MM.1S (cell line): ENCODE measurements at regions not wholly inside any gene's neighbourhood (a gene's known extent, or its start where the extent isn't known, plus 50 kb on each side); places are given as distances from the start of the nearest gene placed in this dataset.

ENCODE experiments used
- DNase-seq: peaks from one replicate; pipeline ENCODE4 v3.0.0-alpha.2; 2015
- H2AFZ ChIP-seq: fragments of 300-600 bp; sonication (generic); 2 replicates; pipeline ENCODE4 v1.6.0; 2016; ENCODE audit warnings: antibody characterized with exemption, low read length
- H3F3A ChIP-seq: fragments of 300-600 bp; sonication (generic); 2 replicates; pipeline ENCODE4 v1.6.1; 2016; ENCODE audit warnings: mild to moderate bottlenecking, antibody characterized with exemption, low read length, moderate library complexity, mixed read lengths; ENCODE audit not compliant: insufficient read depth
- H3K27ac ChIP-seq: fragments of 300-600 bp; sonication (generic); 2 replicates; pipeline ENCODE4 v1.5.1; 2016; ENCODE audit warnings: mild to moderate bottlenecking, low read length
- H3K27me3 ChIP-seq: fragments of 300-600 bp; sonication (generic); replicated peaks from 2 replicates; pipeline ENCODE4 v1.6.0; 2016; ENCODE audit warnings: low read length; ENCODE audit not compliant: insufficient read depth
- H3K36me3 ChIP-seq: fragments of 300-600 bp; sonication (generic); replicated peaks from 2 replicates; pipeline ENCODE4 v1.6.1; 2016; ENCODE audit warnings: mild to moderate bottlenecking, low read length, mixed read lengths; ENCODE audit not compliant: insufficient read depth
- H3K4me1 ChIP-seq: fragments of 300-600 bp; sonication (generic); 2 replicates; pipeline ENCODE4 v1.6.1; 2016; ENCODE audit warnings: low read length, mixed read lengths
- H3K4me2 ChIP-seq: fragments of 300-600 bp; sonication (generic); 2 replicates; pipeline ENCODE4 v1.6.0; 2016; ENCODE audit warnings: low read depth, low read length
- H3K4me3 ChIP-seq: fragments of 300-600 bp; sonication (generic); 2 replicates; pipeline ENCODE4 v1.5.1; 2016; ENCODE audit warnings: low read length, mixed read lengths
- H3K79me2 ChIP-seq: fragments of 300-600 bp; sonication (generic); 2 replicates; pipeline ENCODE4 v1.6.1; 2016; ENCODE audit warnings: mixed run types, low read length, mixed read lengths
- H3K9ac ChIP-seq: fragments of 300-600 bp; sonication (generic); 2 replicates; pipeline ENCODE4 v1.6.1; 2016; ENCODE audit warnings: low read length, mixed read lengths
- H3K9me2 ChIP-seq: fragments of 300-600 bp; sonication (generic); replicated peaks from 2 replicates; pipeline ENCODE4 v1.6.1; 2016; ENCODE audit warnings: mild to moderate bottlenecking, low read length, mixed read lengths; ENCODE audit not compliant: insufficient read depth
- H3K9me3 ChIP-seq: fragments of 300-600 bp; sonication (generic); replicated peaks from 2 replicates; pipeline ENCODE4 v1.6.1; 2016; ENCODE audit warnings: mild to moderate bottlenecking, low read length, mixed read lengths; ENCODE audit not compliant: insufficient read depth
- H4K20me1 ChIP-seq: fragments of 300-600 bp; sonication (generic); 2 replicates; pipeline ENCODE4 v1.6.1; 2016; ENCODE audit warnings: mild to moderate bottlenecking, low read length, moderate library complexity, mixed read lengths; ENCODE audit not compliant: insufficient read depth
- CTCF ChIP-seq: fragments of 300-600 bp; sonication (generic); IDR thresholded peaks from 2 replicates; pipeline ENCODE4 v1.5.1; 2016; ENCODE audit warnings: antibody characterized with exemption, low read length, mixed read lengths
- EZH2 ChIP-seq: fragments of 300-600 bp; sonication (generic); optimal IDR thresholded peaks from 2 replicates; pipeline ENCODE3; 2017; ENCODE audit warnings: low read depth, mild to moderate bottlenecking, antibody characterized with exemption, low read length, mixed read lengths
- EZH2phosphoT487 ChIP-seq: fragments of 300-600 bp; sonication (generic); IDR thresholded peaks from 2 replicates; pipeline ENCODE4 v1.6.1; 2018; ENCODE audit warnings: antibody characterized with exemption, low read length

- no peak overlapping the region for H3K27ac ChIP-seq
- H4K20me1 ChIP-seq = no peaks in the 10 kb centered on the region
- H3K9ac ChIP-seq = no peak overlapping the region
- no peaks in the 10 kb centered on the region for H3K27me3 ChIP-seq
- H3K79me2 ChIP-seq = no peaks in the 10 kb centered on the region
- H3K9me2 ChIP-seq = no peaks in the 10 kb centered on the region
- no peak overlapping the region for H3K4me3 ChIP-seq
- no peak overlapping the region for H3K4me2 ChIP-seq
- H3K4me1 ChIP-seq = no peaks in the 10 kb centered on the region
- H3F3A ChIP-seq = no peaks in the 10 kb centered on the region
- TF ChIP-seq EZH2 (no peak), CTCF (no peak), EZH2phosphoT487 (no peak)
- H3K36me3 ChIP-seq = no peaks in the 10 kb centered on the region
- DNase-seq = no peak
- no peak overlapping the region for H2AFZ ChIP-seq
- no peaks in the 10 kb centered on the region for H3K9me3 ChIP-seq
Observed at GRCh38 chr5:160937570-160937969, 85.6 kb upstream of the ATP10B start.

DNA sequence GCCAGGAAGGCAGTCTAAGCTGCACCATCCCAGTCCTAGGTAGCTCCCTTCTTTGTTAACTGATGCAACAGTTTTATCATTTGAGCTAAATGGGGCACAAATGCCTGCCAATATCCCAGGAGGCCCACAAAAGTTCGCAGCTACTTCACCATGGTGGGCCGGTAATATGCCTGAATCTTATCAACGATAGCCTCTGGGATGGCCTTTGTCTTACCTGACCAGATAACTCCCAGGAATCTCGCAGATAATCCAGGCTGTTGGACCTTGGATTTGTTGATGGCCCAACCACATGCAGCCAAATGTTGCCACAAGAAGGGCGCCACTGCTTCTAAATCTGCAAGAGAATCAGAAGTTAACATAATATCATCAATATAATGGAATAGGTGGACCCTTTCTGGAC lies 83.8 kb upstream of the ATP10B start:
- H3K9me3 ChIP-seq = no peaks in the 10 kb centered on the region
- no peaks in the 10 kb centered on the region for H3K9me2 ChIP-seq
- no peak overlapping the region for H3K4me2 ChIP-seq
- no peaks in the 10 kb centered on the region for H4K20me1 ChIP-seq
- H3K4me3 ChIP-seq = no peak overlapping the region
- no peaks in the 10 kb centered on the region for H3K27me3 ChIP-seq
- H3K27ac ChIP-seq = no peak overlapping the region
- TF ChIP-seq EZH2 (no peak), CTCF (no peak), EZH2phosphoT487 (no peak)
- H3K79me2 ChIP-seq = no peaks in the 10 kb centered on the region
- DNase-seq = no peak
- H3F3A ChIP-seq = no peaks in the 10 kb centered on the region
- no peaks in the 10 kb centered on the region for H3K36me3 ChIP-seq
- H2AFZ ChIP-seq = no peak overlapping the region
- H3K4me1 ChIP-seq = no peaks in the 10 kb centered on the region
- H3K9ac ChIP-seq = no peak overlapping the region

DNA sequence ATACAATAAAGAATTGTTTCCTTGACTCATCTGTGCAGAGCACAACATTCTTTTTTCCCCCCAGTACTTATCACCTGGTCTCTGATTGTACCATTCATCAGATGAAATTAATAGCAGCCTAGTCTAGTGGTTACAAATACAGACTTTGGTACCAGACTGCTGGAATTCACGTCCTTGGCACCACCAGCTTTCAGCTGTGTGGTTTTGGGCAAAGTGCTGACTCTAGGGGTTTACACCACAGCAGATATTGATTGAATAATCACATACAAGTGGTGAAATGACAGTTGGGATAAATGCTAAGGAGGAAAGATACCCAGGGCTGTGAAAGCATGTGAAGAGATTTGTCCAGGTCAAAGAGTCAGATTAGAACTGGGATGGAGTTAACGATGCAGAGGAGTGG lies 79.3 kb upstream of the ATP10B start:
- H3K27me3 ChIP-seq = no peaks in the 10 kb centered on the region
- TF ChIP-seq EZH2phosphoT487 = no peak
- TF ChIP-seq CTCF = no peak
- TF ChIP-seq EZH2 = no peak
- H2AFZ ChIP-seq = no peak overlapping the region
- no peaks in the 10 kb centered on the region for H3K79me2 ChIP-seq
- no peak overlapping the region for H3K4me2 ChIP-seq
- no peaks in the 10 kb centered on the region for H3K36me3 ChIP-seq
- H3K9ac ChIP-seq = no peak overlapping the region
- H3K4me3 ChIP-seq = no peak overlapping the region
- no peak for DNase-seq
- no peaks in the 10 kb centered on the region for H3F3A ChIP-seq
- no peaks in the 10 kb centered on the region for H3K9me2 ChIP-seq
- H3K9me3 ChIP-seq = no peaks in the 10 kb centered on the region
- H4K20me1 ChIP-seq = no peaks in the 10 kb centered on the region
- no peak overlapping the region for H3K27ac ChIP-seq
- no peaks in the 10 kb centered on the region for H3K4me1 ChIP-seq

DNA sequence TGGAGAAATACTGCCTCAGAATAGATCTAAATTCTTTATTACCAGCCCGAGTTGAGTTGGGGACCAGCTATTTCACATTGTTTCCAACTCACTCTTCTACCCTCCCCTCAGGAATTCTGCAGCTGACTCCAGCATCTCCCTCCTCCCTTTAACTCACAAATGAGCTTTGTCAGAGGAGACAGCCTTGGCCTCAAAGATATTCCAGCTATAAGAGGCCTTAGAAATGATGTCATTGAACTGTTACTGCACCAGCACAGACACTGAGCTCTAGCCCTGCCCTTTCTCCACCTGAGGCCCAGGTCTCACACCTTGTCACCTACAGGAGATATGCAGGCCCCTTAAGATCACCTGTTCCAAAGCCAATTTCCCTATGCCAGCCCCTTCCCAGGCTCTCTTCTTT lies 78.4 kb upstream of the ATP10B start:
- no peaks in the 10 kb centered on the region for H3F3A ChIP-seq
- no peaks in the 10 kb centered on the region for H3K36me3 ChIP-seq
- no peaks in the 10 kb centered on the region for H3K79me2 ChIP-seq
- no peak for TF ChIP-seq EZH2
- TF ChIP-seq CTCF = no peak
- no peak for TF ChIP-seq EZH2phosphoT487
- no peak overlapping the region for H3K4me3 ChIP-seq
- no peak overlapping the region for H3K9ac ChIP-seq
- no peaks in the 10 kb centered on the region for H3K9me3 ChIP-seq
- no peak overlapping the region for H3K4me2 ChIP-seq
- H3K9me2 ChIP-seq = no peaks in the 10 kb centered on the region
- no peak for DNase-seq
- H3K27ac ChIP-seq = no peak overlapping the region
- H2AFZ ChIP-seq = no peak overlapping the region
- H3K4me1 ChIP-seq = no peaks in the 10 kb centered on the region
- no peaks in the 10 kb centered on the region for H4K20me1 ChIP-seq
- no peaks in the 10 kb centered on the region for H3K27me3 ChIP-seq
